ENCODE measurements at regions not wholly inside any gene's neighbourhood (a gene's known extent, or its start where the extent isn't known, plus 50 kb on each side); places are given as distances from the start of the nearest gene placed in this dataset.

GRCh38 chr4:143763587-143763986 lies 63.1 kb upstream of the FREM3 start:
- no peaks in the 10 kb centered on the region for H3K27me3 Mint-ChIP-seq
- CTCF ChIA-PET = no interaction called here
- no peak for DNase-seq
- intact Hi-C loops (cut with micrococcal nuclease) = no loop called here
- no peaks in the 10 kb centered on the region for H3K9me3 Mint-ChIP-seq
- no peaks in the 10 kb centered on the region for H3K36me3 Mint-ChIP-seq
- no peak overlapping the region for H3K27ac Mint-ChIP-seq
- POLR2A ChIA-PET = no interaction called here
- no peak overlapping the region for H3K4me3 Mint-ChIP-seq
- no peaks in the 10 kb centered on the region for H3K4me1 Mint-ChIP-seq (ENCODE audit: low read depth)

- Mint-ChIP-seq H3K9me3 (no peaks in the 10 kb centered on the region), H3K4me1 (ENCODE audit: low read depth) (no peaks in the 10 kb centered on the region), H3K27ac (no peak overlapping the region), H3K36me3 (no peaks in the 10 kb centered on the region), H3K27me3 (no peaks in the 10 kb centered on the region), H3K4me3 (no peak overlapping the region)
- ChIA-PET CTCF (no interaction called here), POLR2A (no interaction called here)
- intact Hi-C loops (cut with micrococcal nuclease) = no loop called here
- DNase-seq = no peak
Measured at GRCh38 chr4:143762511-143762910, 62.0 kb upstream of the FREM3 start.

All from activated CD4-positive, alpha-beta memory T cell treated with anti-CD3 and anti-CD28 coated beads for 36 hours (primary cell).